T-helper 1 cell treated with Interleukin-12 subunit alpha and Interleukin-12 subunit beta and Interleukin-4 antibody, amounts not matched to agents 30 μg/mL and 1 μg/mL, for 36 hours (primary cell): ENCODE measurements at regions not wholly inside any gene's neighbourhood (a gene's known extent, or its start where the extent isn't known, plus 50 kb on each side); places are given as distances from the start of the nearest gene placed in this dataset.

Experiments used
- H3K27ac Mint-ChIP-seq: one replicate; pipeline ENCODE4 v1.8.0; 2021; ENCODE audit warnings: mild to moderate bottlenecking, mixed read lengths
- H3K27me3 Mint-ChIP-seq: one replicate; pipeline ENCODE4 v1.8.0; 2021; ENCODE audit warnings: low read depth, mixed read lengths
- H3K36me3 Mint-ChIP-seq: one replicate; pipeline ENCODE4 v1.8.0; 2021; ENCODE audit warnings: low read depth, mixed read lengths
- H3K4me1 Mint-ChIP-seq: one replicate; pipeline ENCODE4 v1.8.0; 2021; ENCODE audit warnings: low read depth, mixed read lengths
- H3K4me3 Mint-ChIP-seq: one replicate; pipeline ENCODE4 v1.8.0; 2021; ENCODE audit warnings: mild to moderate bottlenecking, moderate library complexity, mixed read lengths
- H3K9me3 Mint-ChIP-seq: one replicate; pipeline ENCODE4 v1.8.0; 2021; ENCODE audit warnings: mixed read lengths

- H3K9me3 Mint-ChIP-seq: no peaks in the 10 kb centered on the region
- H3K27me3 Mint-ChIP-seq: peaks cover 50% of the 10 kb centered on the region
- no peaks in the 10 kb centered on the region for H3K36me3 Mint-ChIP-seq
- no peak overlapping the region for H3K27ac Mint-ChIP-seq
- no peaks in the 10 kb centered on the region for H3K4me1 Mint-ChIP-seq
- no peak overlapping the region for H3K4me3 Mint-ChIP-seq
These were observed 56.1 kb upstream of the HSPA9 start for GRCh38 chr5:138631096-138631928.

- H3K27ac Mint-ChIP-seq: no peak overlapping the region
- peaks cover 48% of the 10 kb centered on the region for H3K27me3 Mint-ChIP-seq
- H3K36me3 Mint-ChIP-seq: no peaks in the 10 kb centered on the region
- no peak overlapping the region for H3K4me3 Mint-ChIP-seq
- no peaks in the 10 kb centered on the region for H3K4me1 Mint-ChIP-seq
- no peaks in the 10 kb centered on the region for H3K9me3 Mint-ChIP-seq
These were observed 54.2 kb upstream of the HSPA9 start for GRCh38 chr5:138629392-138629791.

GRCh38 chr5:138626333-138626944 lies 51.2 kb upstream of the HSPA9 start:
- peaks cover 42% of the 10 kb centered on the region for H3K27me3 Mint-ChIP-seq
- H3K4me3 Mint-ChIP-seq: no peak overlapping the region
- H3K27ac Mint-ChIP-seq: no peak overlapping the region
- H3K36me3 Mint-ChIP-seq: no peaks in the 10 kb centered on the region
- no peaks in the 10 kb centered on the region for H3K4me1 Mint-ChIP-seq
- H3K9me3 Mint-ChIP-seq: no peaks in the 10 kb centered on the region

- Mint-ChIP-seq H3K9me3 (no peaks in the 10 kb centered on the region), H3K27me3 (peaks cover 51% of the 10 kb centered on the region), H3K27ac (no peak overlapping the region), H3K4me3 (no peak overlapping the region), H3K4me1 (no peaks in the 10 kb centered on the region), H3K36me3 (no peaks in the 10 kb centered on the region)
These were observed 49.9 kb upstream of the HSPA9 start for GRCh38 chr5:138625134-138625533.
